ENCODE measurements at regions not wholly inside any gene's neighbourhood (a gene's known extent, or its start where the extent isn't known, plus 50 kb on each side); places are given as distances from the start of the nearest gene placed in this dataset.
"Not testable (repeated sequence)": the region's sequence is repeated elsewhere in the genome, so short reads cannot be mapped to it uniquely, and the experiment has no call there.

DNA sequence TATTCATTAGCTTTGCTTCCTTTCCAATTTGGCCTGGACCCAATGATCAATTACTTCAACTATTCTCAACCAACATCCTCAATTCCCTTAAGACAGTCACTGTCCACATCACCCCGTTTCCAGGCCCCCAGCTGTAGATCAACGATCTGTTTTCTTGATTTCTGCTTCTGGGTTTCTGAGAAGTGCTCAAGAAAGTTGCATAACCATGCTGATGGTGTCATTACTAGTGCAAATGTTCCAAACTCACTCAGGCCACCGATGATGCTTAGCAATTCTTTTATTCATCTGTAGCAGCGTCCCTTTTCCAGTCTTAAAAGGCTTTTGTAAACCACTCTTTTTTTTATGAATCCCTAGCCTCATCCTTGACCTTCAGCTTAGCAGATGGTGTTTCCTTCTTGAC lies 155.8 kb upstream of the PTGFR start:
- Histone ChIP-seq H3K9ac (ENCODE audit: low read length) (no peak overlapping the region), H4K20me1 (ENCODE audit: insufficient read depth) (no peaks in the 10 kb centered on the region), H3K27me3 (ENCODE audit: insufficient read depth, low read length) (no peaks in the 10 kb centered on the region), H3K27ac (ENCODE audit: low read depth, low read length) (no peak overlapping the region), H3K9me3 (ENCODE audit: control insufficient read depth in 1 of 2, insufficient read depth in 1 of 2, low read depth in 1 of 2, low read length in 2 of 2) (no peaks in the 10 kb centered on the region), H3K9me2 (ENCODE audit: insufficient read depth) (no peaks in the 10 kb centered on the region), H2AFZ (ENCODE audit: low read depth, low read length, poor library complexity, severe bottlenecking) (no peak overlapping the region), H3K4me1 (ENCODE audit: control insufficient read depth in 1 of 2, insufficient read depth in 2 of 2, low read length in 2 of 2) (peaks cover 0 to 15% of the 10 kb centered on the region in 2 experiments; a peak in 3 of 4 replicates), H3K36me3 (ENCODE audit: control insufficient read depth in 1 of 2, insufficient read depth in 2 of 2, low read length in 2 of 2) (no peaks in the 10 kb centered on the region), H3K4me3 (replicated peaks in 1 of 2; ENCODE audit: low read depth in 1 of 2, low read length in 2 of 2) (no peak overlapping the region), H3K4me2 (ENCODE audit: low read length) (no peak overlapping the region), H3K79me2 (ENCODE audit: insufficient read depth, low read length) (no peaks in the 10 kb centered on the region)
- intact Hi-C loops (cut with micrococcal nuclease) = loop anchor here (5.0 kb wide), 2 partner anchors 193 to 272 kb away; no protein-coding TSS in a partner anchor
- POLR2A ChIA-PET = no interaction called here
- RAD21 ChIA-PET (ENCODE audit: low non-redundant PET in 1 of 2, low total read pairs in 2 of 2, uncharacterized antibody in 2 of 2, unreplicated experiment in 2 of 2) = no interaction called here
- DNase-seq (ENCODE audit: low read depth, low spot score) (no peak), ATAC-seq (no peak)
- no TSS peak for BruUV-seq (replicated peaks)
- TF ChIP-seq, protein P1, sequence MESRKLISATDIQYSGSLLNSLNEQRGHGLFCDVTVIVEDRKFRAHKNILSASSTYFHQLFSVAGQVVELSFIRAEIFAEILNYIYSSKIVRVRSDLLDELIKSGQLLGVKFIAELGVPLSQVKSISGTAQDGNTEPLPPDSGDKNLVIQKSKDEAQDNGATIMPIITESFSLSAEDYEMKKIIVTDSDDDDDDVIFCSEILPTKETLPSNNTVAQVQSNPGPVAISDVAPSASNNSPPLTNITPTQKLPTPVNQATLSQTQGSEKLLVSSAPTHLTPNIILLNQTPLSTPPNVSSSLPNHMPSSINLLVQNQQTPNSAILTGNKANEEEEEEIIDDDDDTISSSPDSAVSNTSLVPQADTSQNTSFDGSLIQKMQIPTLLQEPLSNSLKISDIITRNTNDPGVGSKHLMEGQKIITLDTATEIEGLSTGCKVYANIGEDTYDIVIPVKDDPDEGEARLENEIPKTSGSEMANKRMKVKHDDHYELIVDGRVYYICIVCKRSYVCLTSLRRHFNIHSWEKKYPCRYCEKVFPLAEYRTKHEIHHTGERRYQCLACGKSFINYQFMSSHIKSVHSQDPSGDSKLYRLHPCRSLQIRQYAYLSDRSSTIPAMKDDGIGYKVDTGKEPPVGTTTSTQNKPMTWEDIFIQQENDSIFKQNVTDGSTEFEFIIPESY (IDR thresholded peaks at IDR 0.05; ENCODE audit: extremely low read depth, insufficient replicate concordance, low read length) = no peak
- TF ChIP-seq SIN3A (IDR thresholded peaks at IDR 0.05; ENCODE audit: low read depth) (no peak), YY1 (IDR thresholded peaks at IDR 0.05; ENCODE audit: extremely low read depth, insufficient replicate concordance, low read depth, low read length) (no peak), SRF (IDR thresholded peaks at IDR 0.05; ENCODE audit: low read depth) (no peak), EGR1 (IDR thresholded peaks at IDR 0.05; ENCODE audit: low read depth) (no peak)
- CTCF ChIA-PET = no interaction called here

- H4K20me1 ChIP-seq (ENCODE audit: insufficient read depth); H3K27me3 ChIP-seq (ENCODE audit: insufficient read depth, low read length); intact Hi-C loops (cut with micrococcal nuclease); H3K36me3 ChIP-seq (ENCODE audit: control insufficient read depth in 1 of 2, insufficient read depth in 2 of 2, low read length in 2 of 2); H3K4me3 ChIP-seq (replicated peaks in 1 of 2; ENCODE audit: low read depth in 1 of 2, low read length in 2 of 2); H3K4me2 ChIP-seq (ENCODE audit: low read length); H3K27ac ChIP-seq (ENCODE audit: low read depth, low read length); CTCF ChIA-PET; H3K9me3 ChIP-seq (ENCODE audit: control insufficient read depth in 1 of 2, insufficient read depth in 1 of 2, low read depth in 1 of 2, low read length in 2 of 2); BruUV-seq (replicated peaks); H3K79me2 ChIP-seq (ENCODE audit: insufficient read depth, low read length); POLR2A ChIA-PET; DNase-seq (ENCODE audit: low read depth, low spot score); ATAC-seq; RAD21 ChIA-PET (ENCODE audit: low non-redundant PET in 1 of 2, low total read pairs in 2 of 2, uncharacterized antibody in 2 of 2, unreplicated experiment in 2 of 2); H3K9me2 ChIP-seq (ENCODE audit: insufficient read depth); H3K9ac ChIP-seq (ENCODE audit: low read length); H2AFZ ChIP-seq (ENCODE audit: low read depth, low read length, poor library complexity, severe bottlenecking): not testable (repeated sequence)
- H3K4me1 ChIP-seq (ENCODE audit: control insufficient read depth in 1 of 2, insufficient read depth in 2 of 2, low read length in 2 of 2) = peaks cover 2 to 28% of the 10 kb centered on the region in 2 experiments; a peak in 3 of 4 replicates
These were observed 154.0 kb upstream of the PTGFR start for GRCh38 chr1:78336751-78337150.

Data from HCT116 (cell line).